BJ (cell line): ENCODE measurements at regions not wholly inside any gene's neighbourhood (a gene's known extent, or its start where the extent isn't known, plus 50 kb on each side); places are given as distances from the start of the nearest gene placed in this dataset.

Experiments used
- CTCF ChIA-PET: fragments of 350-600 bp; formaldehyde crosslinking; extraction: SDS; loops from one replicate; lab custom pipeline; 2021; ENCODE audit warnings: antibody characterized with exemption, inconsistent platforms; lab: Yijun Ruan, JAX
- POLR2A ChIA-PET: fragments of 300-600 bp; sonication (Branson Sonifier 250); formaldehyde crosslinking; extraction: SDS; loops from one replicate; lab custom pipeline; 2021; ENCODE audit warnings: antibody characterized with exemption; lab: Charles Lee
- DNase-seq: peaks from one replicate; pipeline ENCODE4 v3.0.0-alpha.2; 2011; ENCODE audit warnings: low read depth
- H3K27me3 ChIP-seq: 2 replicates; pipeline ENCODE4 v1.6.0; 2011; ENCODE audit warnings: low read length; ENCODE audit not compliant: control insufficient read depth, insufficient read depth
- H3K36me3 ChIP-seq: 2 replicates; pipeline ENCODE4 v1.5.1; 2011; ENCODE audit warnings: low read length; ENCODE audit not compliant: control insufficient read depth, insufficient read depth
- H3K4me3 ChIP-seq: 2 replicates; pipeline ENCODE4 v1.5.1; 2011; ENCODE audit warnings: low read depth, mild to moderate bottlenecking, control low read depth, low read length
- TF ChIP-seq, protein P1 (sequence below): IDR thresholded peaks from 2 replicates; pipeline ENCODE4 v1.5.1; 2011; ENCODE audit warnings: low read depth, mild to moderate bottlenecking, control low read depth, inconsistent platforms, low read length, moderate library complexity; ENCODE audit not compliant: insufficient read depth

DNA sequence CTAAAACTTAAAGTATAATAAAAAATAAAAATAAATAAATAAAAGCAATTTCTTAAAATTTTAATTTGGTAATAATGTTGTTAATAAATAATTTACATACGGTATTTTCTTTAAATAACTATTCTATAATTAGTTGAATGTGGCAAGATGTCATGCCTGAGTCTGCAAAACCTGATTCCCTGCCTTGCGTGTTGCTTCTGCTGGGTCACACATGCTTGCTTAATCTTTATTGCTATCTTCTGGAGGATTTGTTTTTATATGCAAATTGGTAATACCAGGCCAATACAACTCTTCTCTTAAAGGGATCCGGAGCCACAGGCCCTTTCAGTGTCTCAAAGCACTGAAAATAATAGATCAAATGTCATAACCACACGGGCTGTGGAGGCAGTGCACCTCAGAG lies 59.4 kb upstream of the ABCB5 start:
- no peak overlapping the region for H3K4me3 ChIP-seq
- DNase-seq = no peak
- TF ChIP-seq, protein P1, sequence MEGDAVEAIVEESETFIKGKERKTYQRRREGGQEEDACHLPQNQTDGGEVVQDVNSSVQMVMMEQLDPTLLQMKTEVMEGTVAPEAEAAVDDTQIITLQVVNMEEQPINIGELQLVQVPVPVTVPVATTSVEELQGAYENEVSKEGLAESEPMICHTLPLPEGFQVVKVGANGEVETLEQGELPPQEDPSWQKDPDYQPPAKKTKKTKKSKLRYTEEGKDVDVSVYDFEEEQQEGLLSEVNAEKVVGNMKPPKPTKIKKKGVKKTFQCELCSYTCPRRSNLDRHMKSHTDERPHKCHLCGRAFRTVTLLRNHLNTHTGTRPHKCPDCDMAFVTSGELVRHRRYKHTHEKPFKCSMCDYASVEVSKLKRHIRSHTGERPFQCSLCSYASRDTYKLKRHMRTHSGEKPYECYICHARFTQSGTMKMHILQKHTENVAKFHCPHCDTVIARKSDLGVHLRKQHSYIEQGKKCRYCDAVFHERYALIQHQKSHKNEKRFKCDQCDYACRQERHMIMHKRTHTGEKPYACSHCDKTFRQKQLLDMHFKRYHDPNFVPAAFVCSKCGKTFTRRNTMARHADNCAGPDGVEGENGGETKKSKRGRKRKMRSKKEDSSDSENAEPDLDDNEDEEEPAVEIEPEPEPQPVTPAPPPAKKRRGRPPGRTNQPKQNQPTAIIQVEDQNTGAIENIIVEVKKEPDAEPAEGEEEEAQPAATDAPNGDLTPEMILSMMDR = no peak
- H3K36me3 ChIP-seq = no peaks in the 10 kb centered on the region
- POLR2A ChIA-PET = no interaction called here
- CTCF ChIA-PET = no interaction called here
- no peaks in the 10 kb centered on the region for H3K27me3 ChIP-seq

DNA sequence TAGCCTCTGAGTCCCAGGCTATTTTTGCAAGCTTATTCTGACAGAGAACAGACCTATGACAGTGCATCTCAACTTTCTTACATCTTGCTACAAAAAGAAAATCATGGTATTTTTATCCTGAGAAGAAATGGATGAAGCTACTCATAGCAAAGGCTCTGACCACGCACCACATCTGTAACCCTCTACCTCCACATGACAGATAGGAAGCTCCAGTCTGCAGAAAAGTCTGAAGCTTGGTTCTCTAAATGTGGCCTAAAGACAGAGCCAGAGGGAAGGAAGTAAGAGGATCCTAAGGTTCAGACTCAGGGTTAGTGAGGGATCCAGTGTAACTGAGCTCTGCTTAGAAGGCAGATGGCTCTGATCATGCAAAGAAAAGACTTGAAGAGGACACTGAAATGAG lies 58.4 kb upstream of the ABCB5 start:
- TF ChIP-seq, protein P1 = no peak
- no peaks in the 10 kb centered on the region for H3K27me3 ChIP-seq
- ChIA-PET CTCF (interaction anchor here (1.0 to 1.1 kb wide), 2 partner anchors 11 to 40 kb away, joined by 3 to 4 read pairs; no protein-coding TSS in a partner anchor), POLR2A (no interaction called here)
- DNase-seq = no peak
- no peak overlapping the region for H3K4me3 ChIP-seq
- H3K36me3 ChIP-seq = no peaks in the 10 kb centered on the region

GRCh38 chr7:20558963-20559716 lies 56.3 kb upstream of the ABCB5 start:
- Histone ChIP-seq H3K4me3 (no peak overlapping the region), H3K36me3 (no peaks in the 10 kb centered on the region), H3K27me3 (no peaks in the 10 kb centered on the region)
- ChIA-PET POLR2A (no interaction called here), CTCF (interaction anchor here (0.6 to 1.6 kb wide), 3 partner anchors 15 to 39 kb away, joined by 3 to 4 read pairs (median 4); no protein-coding TSS in a partner anchor)
- TF ChIP-seq, protein P1 = no peak
- DNase-seq = no peak

GRCh38 chr7:20559883-20560282 lies 55.6 kb upstream of the ABCB5 start:
- ChIA-PET POLR2A (no interaction called here), CTCF (interaction anchor here (1.1 to 1.6 kb wide), 2 partner anchors 14 to 39 kb away, joined by 4 read pairs; no protein-coding TSS in a partner anchor)
- H3K36me3 ChIP-seq = no peaks in the 10 kb centered on the region
- DNase-seq = no peak
- no peaks in the 10 kb centered on the region for H3K27me3 ChIP-seq
- no peak overlapping the region for H3K4me3 ChIP-seq
- TF ChIP-seq, protein P1 = no peak

- no peak overlapping the region for H3K4me3 ChIP-seq
- TF ChIP-seq, protein P1 = no peak
- DNase-seq = no peak
- no peaks in the 10 kb centered on the region for H3K36me3 ChIP-seq
- ChIA-PET POLR2A (no interaction called here), CTCF (interaction anchor here (1.6 kb wide), 1 partner anchor 14 kb away, joined by 4 read pairs; no protein-coding TSS in a partner anchor)
- H3K27me3 ChIP-seq = no peaks in the 10 kb centered on the region
Observed at GRCh38 chr7:20560325-20561180, 54.9 kb upstream of the ABCB5 start.
